ENCODE measurements at regions not wholly inside any gene's neighbourhood (a gene's known extent, or its start where the extent isn't known, plus 50 kb on each side); places are given as distances from the start of the nearest gene placed in this dataset.

- TF ChIP-seq, protein P1, sequence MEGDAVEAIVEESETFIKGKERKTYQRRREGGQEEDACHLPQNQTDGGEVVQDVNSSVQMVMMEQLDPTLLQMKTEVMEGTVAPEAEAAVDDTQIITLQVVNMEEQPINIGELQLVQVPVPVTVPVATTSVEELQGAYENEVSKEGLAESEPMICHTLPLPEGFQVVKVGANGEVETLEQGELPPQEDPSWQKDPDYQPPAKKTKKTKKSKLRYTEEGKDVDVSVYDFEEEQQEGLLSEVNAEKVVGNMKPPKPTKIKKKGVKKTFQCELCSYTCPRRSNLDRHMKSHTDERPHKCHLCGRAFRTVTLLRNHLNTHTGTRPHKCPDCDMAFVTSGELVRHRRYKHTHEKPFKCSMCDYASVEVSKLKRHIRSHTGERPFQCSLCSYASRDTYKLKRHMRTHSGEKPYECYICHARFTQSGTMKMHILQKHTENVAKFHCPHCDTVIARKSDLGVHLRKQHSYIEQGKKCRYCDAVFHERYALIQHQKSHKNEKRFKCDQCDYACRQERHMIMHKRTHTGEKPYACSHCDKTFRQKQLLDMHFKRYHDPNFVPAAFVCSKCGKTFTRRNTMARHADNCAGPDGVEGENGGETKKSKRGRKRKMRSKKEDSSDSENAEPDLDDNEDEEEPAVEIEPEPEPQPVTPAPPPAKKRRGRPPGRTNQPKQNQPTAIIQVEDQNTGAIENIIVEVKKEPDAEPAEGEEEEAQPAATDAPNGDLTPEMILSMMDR (IDR thresholded peaks at IDR 0.05 in 2 of 3, conservative IDR thresholded peaks at IDR 0.05 in 1 of 3; ENCODE audit: borderline replicate concordance in 1 of 3, insufficient read depth in 1 of 3, low read depth in 2 of 3, low read length in 2 of 3) = no peak
- TF ChIP-seq POLR2A (IDR thresholded peaks at IDR 0.05; ENCODE audit: borderline replicate concordance, extremely low read depth, insufficient read depth, insufficient read length) (no peak), EZH2 (IDR thresholded peaks at IDR 0.05) (no peak), ZNF274 (IDR thresholded peaks at IDR 0.05; ENCODE audit: low read depth, low read length) (no peak), SRF (IDR thresholded peaks at IDR 0.05; ENCODE audit: low read depth) (no peak), POLR2AphosphoS5 (IDR thresholded peaks at IDR 0.05; ENCODE audit: low read depth, low read length) (no peak), EZH2phosphoT487 (IDR thresholded peaks at IDR 0.05; ENCODE audit: borderline replicate concordance) (no peak), CEBPB (IDR thresholded peaks at IDR 0.05; ENCODE audit: low read depth) (no peak)
Observed at GRCh38 chr4:107348188-107349050, 312.3 kb upstream of the DKK2 start.
